GM12891 (cell line): ENCODE measurements at regions not wholly inside any gene's neighbourhood (a gene's known extent, or its start where the extent isn't known, plus 50 kb on each side); places are given as distances from the start of the nearest gene placed in this dataset.

ENCODE experiments used
- DNase-seq: peaks from one replicate; pipeline ENCODE4 v3.0.0; 2011; ENCODE audit warnings: low spot score; ENCODE audit not compliant: insufficient read length
- FAIRE-seq: peaks from 2 replicates; lab custom pipeline; 2011; peaks lifted over from hg19 to GRCh38; lab: Jason Lieb, UNC
- PAX5 ChIP-seq: IDR thresholded peaks from 2 replicates; pipeline ENCODE4 v1.6.1; 2011; ENCODE audit warnings: low read length, moderate library complexity, mild to moderate bottlenecking; ENCODE audit not compliant: insufficient read depth, severe bottlenecking
- POLR2A ChIP-seq: IDR thresholded peaks from 2 replicates; pipeline ENCODE4 v1.6.1; 2011; ENCODE audit warnings: low read depth, low read length, control low read depth
- POLR2AphosphoS5 ChIP-seq: IDR thresholded peaks from 2 replicates; pipeline ENCODE4 v1.6.1; 2011; ENCODE audit warnings: low read depth, low read length, control low read depth
- POU2F2 ChIP-seq: IDR thresholded peaks from 2 replicates; pipeline ENCODE4 v1.6.1; 2011; ENCODE audit warnings: low read depth, mild to moderate bottlenecking, control low read depth, low read length, moderate library complexity
- SPI1 ChIP-seq: IDR thresholded peaks from 2 replicates; pipeline ENCODE4 v1.6.1; 2011; ENCODE audit warnings: low read depth, low read length, control low read depth
- TAF1 ChIP-seq: IDR thresholded peaks from 2 replicates; pipeline ENCODE4 v1.6.1; 2011; ENCODE audit warnings: low read depth, low read length, control low read depth

DNA sequence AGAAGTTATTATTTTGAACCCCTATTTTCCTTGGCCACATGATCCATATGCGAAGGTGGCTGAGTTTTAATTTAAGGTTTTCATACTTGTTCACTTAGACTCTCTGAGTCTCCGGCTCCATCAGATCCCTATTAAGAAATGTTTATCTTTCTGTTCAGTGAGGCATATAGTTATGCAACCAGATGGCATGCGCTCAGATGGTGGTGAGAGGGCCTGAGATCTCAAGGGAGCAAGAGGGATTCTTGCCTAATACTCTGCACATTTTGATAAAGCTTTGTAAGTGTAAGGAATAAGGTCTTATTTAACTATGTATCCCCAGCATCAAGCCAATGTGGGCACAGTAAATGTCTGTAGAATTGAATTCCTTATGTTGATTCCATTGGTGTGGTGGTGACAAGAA, 78.9 kb upstream of the DPH6 start:
- FAIRE-seq (no peak), DNase-seq (no peak)
- TF ChIP-seq POLR2AphosphoS5 (no peak), PAX5 (no peak), TAF1 (no peak), SPI1 (no peak), POLR2A (no peak), POU2F2 (no peak)

DNA sequence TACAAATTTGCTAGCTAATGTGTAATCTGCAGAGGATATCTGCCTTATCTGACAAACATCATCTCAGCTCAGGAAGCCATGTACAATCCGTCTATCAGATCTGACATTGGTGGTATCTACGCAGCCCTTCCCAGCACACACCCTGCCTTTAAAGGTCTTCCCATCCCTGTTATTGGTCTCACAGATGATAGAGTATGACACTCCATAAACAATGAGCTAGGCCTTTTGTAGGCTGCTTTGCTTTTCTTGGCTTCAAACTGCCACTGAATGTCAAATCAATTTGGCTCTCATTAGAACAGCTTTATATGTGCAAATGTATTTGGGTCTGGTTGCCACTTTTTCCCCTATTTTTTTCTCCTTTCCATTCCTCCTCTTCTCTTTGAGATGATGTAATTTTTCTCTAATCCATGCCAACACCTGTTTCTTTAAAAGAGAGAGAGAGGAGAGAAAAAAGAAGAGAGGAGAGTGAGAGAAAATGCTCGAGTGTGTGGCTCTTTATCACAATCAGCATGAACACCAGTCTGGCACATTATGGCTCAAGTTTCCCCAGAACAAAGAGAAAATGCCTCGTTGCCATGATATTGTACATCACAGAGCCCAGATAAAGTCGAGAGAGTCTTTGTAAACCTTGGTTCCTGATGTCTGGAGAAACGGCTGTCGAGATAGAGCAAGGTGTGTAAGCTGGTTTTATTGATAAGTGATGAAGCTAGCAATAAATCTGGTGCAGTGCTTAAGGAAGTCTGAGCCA, 80.8 kb upstream of the DPH6 start:
- FAIRE-seq: no peak
- no peak for DNase-seq
- TF ChIP-seq POLR2AphosphoS5 (no peak), SPI1 (no peak), TAF1 (no peak), POLR2A (no peak), POU2F2 (no peak), PAX5 (no peak)

DNA sequence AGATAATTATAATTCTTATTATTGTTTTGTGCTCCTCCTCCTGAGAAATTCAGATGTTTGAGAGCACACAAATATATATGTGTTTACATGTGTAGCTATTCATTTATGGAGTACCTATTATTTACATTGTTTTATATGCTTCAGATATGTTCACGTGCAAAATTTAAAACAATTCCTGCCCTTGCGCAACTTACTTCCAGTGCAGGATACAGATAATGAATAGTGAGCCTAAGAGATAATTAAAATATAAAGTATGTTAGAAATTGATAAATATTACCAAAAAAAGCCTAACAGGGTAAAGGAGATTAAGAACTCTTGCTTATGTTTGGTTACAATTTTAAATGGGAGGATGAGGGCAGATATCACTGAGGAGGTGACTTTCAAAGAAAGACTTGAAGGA, 81.7 kb upstream of the DPH6 start:
- no peak for TF ChIP-seq SPI1
- TF ChIP-seq PAX5: no peak
- no peak for TF ChIP-seq POLR2A
- no peak for TF ChIP-seq POU2F2
- TF ChIP-seq POLR2AphosphoS5: no peak
- DNase-seq (no peak), FAIRE-seq (no peak)

DNA sequence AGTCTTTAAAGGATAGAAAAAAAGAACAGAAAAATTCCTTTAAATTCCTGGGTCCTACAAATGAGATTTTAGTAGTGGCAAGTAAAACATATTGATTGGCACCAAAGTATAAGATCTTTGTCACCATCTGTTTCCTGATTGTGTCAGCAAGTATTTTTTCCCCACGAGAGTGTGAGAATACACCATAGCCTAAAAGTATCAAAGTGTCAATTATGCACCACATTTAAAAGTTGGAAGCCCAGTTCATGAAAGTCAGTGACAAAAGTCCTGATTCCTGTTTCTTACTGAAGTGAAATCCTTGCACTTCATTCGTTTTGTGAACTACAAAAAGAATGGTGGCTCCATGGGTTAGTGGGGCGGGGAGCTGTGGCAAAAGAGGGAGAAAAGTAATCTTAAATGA, 83.8 kb upstream of the DPH6 start:
- TF ChIP-seq TAF1 (no peak), POLR2AphosphoS5 (no peak), POLR2A (no peak), PAX5 (no peak), SPI1 (no peak), POU2F2 (no peak)
- no peak for DNase-seq
- no peak for FAIRE-seq

DNA sequence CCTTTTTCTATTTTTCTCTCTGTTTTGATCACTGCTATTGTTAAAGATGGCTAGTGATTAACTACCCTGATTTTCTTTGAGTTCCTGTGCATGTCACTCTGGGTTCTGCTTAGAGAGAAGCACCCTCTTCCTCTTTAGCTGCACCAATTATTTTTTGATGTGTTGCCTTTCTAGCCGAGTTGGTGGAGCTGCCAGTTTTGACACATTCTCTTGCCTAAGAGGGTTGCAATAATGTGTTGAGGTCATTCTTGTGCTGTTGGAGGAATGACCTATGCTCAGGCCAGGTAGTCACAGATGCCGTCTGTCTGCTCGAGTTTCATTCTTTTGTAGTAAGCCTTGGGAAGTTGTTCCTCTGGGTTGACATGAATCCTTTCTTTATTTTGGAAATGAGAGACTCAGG, 84.6 kb upstream of the DPH6 start:
- FAIRE-seq (no peak), DNase-seq (no peak)
- TF ChIP-seq POLR2AphosphoS5: no peak
- no peak for TF ChIP-seq TAF1
- no peak for TF ChIP-seq SPI1
- TF ChIP-seq POLR2A: no peak
- TF ChIP-seq PAX5: no peak
- no peak for TF ChIP-seq POU2F2

DNA sequence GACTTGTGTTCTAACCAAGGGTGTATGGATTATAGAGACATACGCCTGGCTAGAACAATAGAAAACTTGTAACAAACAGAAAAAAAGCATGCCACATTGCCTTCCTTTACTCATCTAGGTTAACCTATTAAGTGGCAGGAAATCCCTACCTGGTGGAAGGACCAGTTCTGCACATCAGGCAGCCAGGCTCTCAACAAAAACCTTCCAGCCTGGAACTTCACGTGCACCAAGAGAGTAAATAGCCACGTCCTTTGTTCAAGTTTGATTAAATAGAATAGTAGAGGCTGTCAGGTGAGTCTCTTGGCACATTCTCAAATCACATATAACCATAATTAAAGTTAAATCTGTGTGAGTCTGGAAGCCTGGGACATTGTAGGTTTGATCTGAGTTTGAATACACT, 85.0 kb upstream of the DPH6 start:
- TF ChIP-seq POLR2AphosphoS5 (no peak), SPI1 (no peak), PAX5 (no peak), POU2F2 (no peak), TAF1 (no peak), POLR2A (no peak)
- DNase-seq: no peak
- FAIRE-seq: no peak

DNA sequence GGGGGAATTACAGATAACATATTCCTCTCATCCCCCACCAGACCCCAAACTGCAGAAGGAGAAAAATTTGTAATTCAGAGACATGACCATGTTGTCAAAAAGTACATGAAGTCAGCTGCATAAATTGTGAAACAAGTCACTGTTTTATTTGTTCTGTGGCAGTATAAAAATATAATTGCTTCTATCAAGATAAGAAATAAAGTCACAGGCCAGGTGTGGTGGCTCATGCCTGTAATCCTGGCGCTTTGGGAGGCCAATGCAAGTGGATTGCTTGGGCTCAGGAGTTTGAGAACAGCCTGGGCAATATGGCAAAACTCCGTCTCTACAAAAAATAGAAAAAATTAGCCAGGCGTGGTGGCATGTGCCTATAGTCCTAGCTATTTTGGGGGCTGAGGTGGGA, 87.7 kb upstream of the DPH6 start:
- FAIRE-seq (no peak), DNase-seq (no peak)
- TF ChIP-seq POLR2A (no peak), TAF1 (no peak), SPI1 (no peak), POU2F2 (no peak), POLR2AphosphoS5 (no peak), PAX5 (no peak)

DNA sequence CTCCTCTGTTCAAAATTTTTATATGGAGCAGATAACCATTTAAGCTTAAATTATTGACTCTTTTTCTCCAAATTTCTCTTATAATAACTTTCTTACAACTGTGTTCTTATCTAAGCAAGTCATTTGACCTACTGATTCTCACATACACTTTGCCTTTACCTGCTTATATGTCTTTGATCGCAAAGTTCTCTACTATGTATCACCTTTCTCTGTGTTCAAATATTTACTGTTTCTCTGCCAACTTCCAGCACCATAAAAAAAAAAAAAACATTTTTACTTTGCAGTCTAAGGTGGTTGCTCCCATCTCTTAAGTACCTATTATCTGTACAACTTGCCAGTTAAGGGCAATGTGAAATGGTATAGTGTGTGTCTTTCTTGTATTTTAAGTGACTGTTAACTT, 100.8 kb upstream of the DPH6 start:
- no peak for TF ChIP-seq SPI1
- DNase-seq: no peak
- FAIRE-seq: no peak

DNA sequence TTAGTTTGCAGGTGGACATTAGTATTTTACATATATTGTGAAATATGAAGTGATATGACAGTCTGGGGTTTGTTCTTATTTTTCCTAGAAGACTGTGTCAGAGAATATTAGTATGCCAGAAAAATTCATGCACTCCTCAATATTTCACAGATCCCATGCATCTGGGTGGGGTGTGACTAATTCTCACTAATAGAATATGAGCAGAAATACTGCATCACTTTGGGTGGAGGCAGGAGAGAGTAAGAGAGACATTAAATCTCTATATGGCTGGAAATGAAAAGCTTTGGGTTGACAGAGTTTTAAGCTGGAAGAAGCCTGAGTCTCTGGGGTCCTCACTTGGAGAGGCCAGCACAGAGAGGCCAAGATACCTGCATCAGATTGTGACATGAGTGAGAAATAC, 101.3 kb upstream of the DPH6 start:
- DNase-seq (no peak), FAIRE-seq (no peak)

DNA sequence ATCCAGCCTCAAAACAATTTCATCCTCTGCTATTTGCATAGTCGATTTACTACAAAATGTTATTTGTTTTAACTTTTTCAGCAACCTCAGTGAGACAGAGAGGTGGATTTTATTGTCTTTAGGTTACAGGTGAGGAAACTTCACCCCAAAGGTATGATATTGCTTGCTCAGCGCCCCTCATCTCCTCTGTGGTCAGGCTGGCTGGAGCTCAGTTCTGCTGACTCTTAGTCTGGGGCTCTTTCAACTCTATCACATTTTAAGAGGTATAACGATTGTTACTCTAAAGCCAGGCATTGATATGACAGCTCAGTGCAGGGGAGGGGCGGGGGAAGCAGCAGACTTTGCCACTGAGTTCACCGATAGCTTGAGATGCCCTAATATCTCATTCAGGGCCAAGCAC, 103.0 kb upstream of the DPH6 start:
- no peak for TF ChIP-seq SPI1
- no peak for TF ChIP-seq POLR2AphosphoS5
- no peak for TF ChIP-seq POLR2A
- TF ChIP-seq TAF1: no peak
- no peak for TF ChIP-seq POU2F2
- TF ChIP-seq PAX5: no peak
- DNase-seq (no peak), FAIRE-seq (no peak)

More for the DNA sequence above, 101.3 kb upstream of the DPH6 start:
- TF ChIP-seq PAX5 (no peak), POLR2A (no peak), TAF1 (no peak), POU2F2 (no peak), SPI1 (no peak), POLR2AphosphoS5 (no peak)
